SK-N-SH (cell line): ENCODE measurements at regions not wholly inside any gene's neighbourhood (a gene's known extent, or its start where the extent isn't known, plus 50 kb on each side); places are given as distances from the start of the nearest gene placed in this dataset.

Experiments
- CTCF ChIP-seq: fragments of 200-600 bp; sonication (generic); IDR thresholded peaks from 2 replicates; pipeline ENCODE4 v1.6.1; 2017; ENCODE audit warnings: antibody characterized with exemption, mild to moderate bottlenecking, moderate library complexity
- MAX ChIP-seq: IDR thresholded peaks from 2 replicates; pipeline ENCODE4 v1.4.0; 2012; ENCODE audit warnings: low read depth
- NFIC ChIP-seq: IDR thresholded peaks from 2 replicates; pipeline ENCODE4 v1.4.0; 2012; ENCODE audit warnings: borderline replicate concordance
- NRF1 ChIP-seq: IDR thresholded peaks from 2 replicates; pipeline ENCODE4 v1.6.1; 2012; ENCODE audit warnings: low read depth, mild to moderate bottlenecking, low read length
- POLR2AphosphoS5 ChIP-seq: IDR thresholded peaks from 2 replicates; pipeline ENCODE4 v1.6.1; 2012; ENCODE audit warnings: low read depth, low read length
- RCOR1 ChIP-seq: fragments of 150-350 bp; IDR thresholded peaks from 2 replicates; pipeline ENCODE4 v1.6.1; 2017; ENCODE audit warnings: antibody characterized with exemption, low read length
- RXRA ChIP-seq: IDR thresholded peaks from 2 replicates; pipeline ENCODE4 v1.4.0; 2012; ENCODE audit warnings: low read depth, mild to moderate bottlenecking, borderline replicate concordance
- TAF1 ChIP-seq: IDR thresholded peaks from 2 replicates; pipeline ENCODE4 v1.6.1; 2012; ENCODE audit warnings: low read depth, mild to moderate bottlenecking, low read length, moderate library complexity, borderline replicate concordance
- USF1 ChIP-seq: IDR thresholded peaks from 2 replicates; pipeline ENCODE4 v1.4.0; 2012; ENCODE audit warnings: low read depth, borderline replicate concordance
- ZBTB33 ChIP-seq: IDR thresholded peaks from 2 replicates; pipeline ENCODE4 v1.4.0; 2012; ENCODE audit warnings: low read depth, borderline replicate concordance

- TF ChIP-seq ZBTB33, result no peak
- TF ChIP-seq CTCF, result no peak
- no peak for TF ChIP-seq USF1
- no peak for TF ChIP-seq TAF1
- TF ChIP-seq POLR2AphosphoS5, result no peak
- TF ChIP-seq MAX, result no peak
- no peak for TF ChIP-seq RXRA
- TF ChIP-seq NRF1, result no peak
- TF ChIP-seq NFIC, result no peak
- TF ChIP-seq RCOR1, result no peak
Measured at GRCh38 chr17:54623746-54624145, 276.9 kb upstream of the TOM1L1 start.
